LoVo (cell line): ENCODE measurements at regions not wholly inside any gene's neighbourhood (a gene's known extent, or its start where the extent isn't known, plus 50 kb on each side); places are given as distances from the start of the nearest gene placed in this dataset.

Source experiments
- DNase-seq: peaks from one replicate; pipeline ENCODE4 v3.0.0-alpha.2; 2016; ENCODE audit warnings: low spot score

- DNase-seq, result no peak
These were observed 377.4 kb upstream of the RUNX1 start for GRCh38 chr21:35426469-35426868.

GRCh38 chr21:35424122-35424521 lies 375.0 kb upstream of the RUNX1 start:
- DNase-seq, result no peak

GRCh38 chr21:35423709-35424108 lies 374.6 kb upstream of the RUNX1 start:
- DNase-seq, result no peak

- no peak for DNase-seq
These were observed 372.9 kb upstream of the RUNX1 start for GRCh38 chr21:35422011-35422410.

GRCh38 chr21:35421221-35421620 lies 372.1 kb upstream of the RUNX1 start:
- no peak for DNase-seq

GRCh38 chr21:35420656-35421055 lies 371.6 kb upstream of the RUNX1 start:
- no peak for DNase-seq

GRCh38 chr21:35417762-35418161 lies 368.7 kb upstream of the RUNX1 start:
- no peak for DNase-seq

- no peak for DNase-seq
These were observed 367.9 kb upstream of the RUNX1 start for GRCh38 chr21:35416866-35417489.

GRCh38 chr21:35414507-35415139 lies 365.5 kb upstream of the RUNX1 start:
- DNase-seq, result no peak

- DNase-seq, result no peak
These were observed 365.0 kb upstream of the RUNX1 start for GRCh38 chr21:35414056-35414455.

- no peak for DNase-seq
These were observed 363.1 kb upstream of the RUNX1 start for GRCh38 chr21:35412231-35412630.

GRCh38 chr21:35411434-35411833 lies 362.3 kb upstream of the RUNX1 start:
- DNase-seq, result no peak

- no peak for DNase-seq
These were observed 361.6 kb upstream of the RUNX1 start for GRCh38 chr21:35410656-35411055.

- DNase-seq, result no peak
These were observed 361.0 kb upstream of the RUNX1 start for GRCh38 chr21:35410123-35410522.

- DNase-seq, result no peak
These were observed 359.3 kb upstream of the RUNX1 start for GRCh38 chr21:35408401-35408800.

GRCh38 chr21:35406635-35407034 lies 357.5 kb upstream of the RUNX1 start:
- DNase-seq, result no peak

GRCh38 chr21:35405981-35406380 lies 356.9 kb upstream of the RUNX1 start:
- no peak for DNase-seq

- no peak for DNase-seq
These were observed 355.1 kb upstream of the RUNX1 start for GRCh38 chr21:35404247-35404646.

GRCh38 chr21:35402061-35402460 lies 353.0 kb upstream of the RUNX1 start:
- DNase-seq, result no peak

- no peak for DNase-seq
These were observed 352.4 kb upstream of the RUNX1 start for GRCh38 chr21:35401476-35401875.

GRCh38 chr21:35400233-35400939 lies 351.3 kb upstream of the RUNX1 start:
- DNase-seq, result peak; percentile 74

- no peak for DNase-seq
These were observed 350.6 kb upstream of the RUNX1 start for GRCh38 chr21:35399706-35400105.

GRCh38 chr21:35399002-35399530 lies 350.0 kb upstream of the RUNX1 start:
- no peak for DNase-seq
